K562 (cell line): ENCODE measurements at regions not wholly inside any gene's neighbourhood (a gene's known extent, or its start where the extent isn't known, plus 50 kb on each side); places are given as distances from the start of the nearest gene placed in this dataset.
A peak's percentile ranks its signal among the peaks of the same experiment; 100 is the strongest.

Experiments
- ATAC-seq: fragments of 200-7000 bp; cut with Tn5 transposase; 3 replicates; pipeline ENCODE4 v1.9.1; 2020; ENCODE audit warnings: moderate library complexity
- BruUV-seq: library from RNA; stranded (reverse); fragments of 400-500 nt; replicated peaks from 2 replicates; lab custom pipeline; 2021; lab: Mats Ljungman, UMichigan
- CTCF ChIA-PET: fragments of 300-600 bp; formaldehyde crosslinking; extraction: SDS; loops from one replicate; lab custom pipeline; 2021; ENCODE audit warnings: low intra/inter-chr PET ratio; lab: Yijun Ruan, JAX
- POLR2A ChIA-PET: fragments of 300-600, 350-650 bp; sonication (Branson Sonifier 250); formaldehyde crosslinking; extraction: SDS; loops from one replicate; lab custom pipeline; 2021; ENCODE audit warnings: antibody characterized with exemption, inconsistent platforms; lab: Yijun Ruan, JAX
- DNase-seq, 4 experiments: peaks; one replicate each; pipeline versions ENCODE4 v3.0.0 to v3.0.0-alpha.2; 2011 to 2018; ENCODE audit warnings: low spot score in 3 of 4, mixed read lengths in 3 of 4; ENCODE audit errors: extremely low read depth in 1 of 4
- FAIRE-seq: peaks from 2 replicates; lab custom pipeline; 2011; peaks lifted over from hg19 to GRCh38; lab: Jason Lieb, UNC
- H2AFZ ChIP-seq: 2 replicates; pipeline ENCODE4 v1.6.0; 2011; ENCODE audit warnings: low read depth, low read length, control low read depth, inconsistent platforms
- H3K27ac ChIP-seq: fragments of 200-600 bp; 3 replicates; pipeline ENCODE4 v1.8.0; 2011; ENCODE audit warnings: low read depth, mild to moderate bottlenecking, control low read depth, inconsistent platforms, low read length, moderate library complexity, mixed read lengths; ENCODE audit errors: extremely low read depth
- H3K27me3 ChIP-seq, 2 experiments: fragments of 300-600 bp in 1 of 2; 2 replicates in 1 of 2; 3 replicates in 1 of 2; pipeline versions ENCODE4 v1.6.0 to v1.8.0; 2011; ENCODE audit warnings: inconsistent platforms in 2 of 2, low read length in 2 of 2, mild to moderate bottlenecking in 1 of 2, mixed read lengths in 1 of 2, moderate library complexity in 1 of 2; ENCODE audit not compliant: control insufficient read depth in 2 of 2, insufficient read depth in 2 of 2
- H3K36me3 ChIP-seq: fragments of 300-600 bp; 3 replicates; pipeline ENCODE4 v1.8.0; 2011; ENCODE audit warnings: mild to moderate bottlenecking, low read length, inconsistent platforms; ENCODE audit not compliant: control insufficient read depth, insufficient read depth
- H3K4me1 ChIP-seq, 2 experiments: fragments of 200-600 bp in 1 of 2; replicated peaks in 1 of 2; 2 replicates in 1 of 2; 3 replicates in 1 of 2; pipeline versions ENCODE4 v1.5.1 to v1.8.0; 2011; ENCODE audit warnings: inconsistent platforms in 2 of 2, low read length in 2 of 2, mild to moderate bottlenecking in 1 of 2, mixed read lengths in 1 of 2, moderate library complexity in 1 of 2; ENCODE audit not compliant: control insufficient read depth in 2 of 2, insufficient read depth in 2 of 2
- H3K4me2 ChIP-seq: 2 replicates; pipeline ENCODE4 v1.6.1; 2011; ENCODE audit warnings: low read length, control low read depth, inconsistent platforms, mixed read lengths; ENCODE audit not compliant: insufficient read depth
- H3K4me3 ChIP-seq: fragments of 200-600 bp; sonication (generic), shearing (Covaris generic); 2 replicates; pipeline ENCODE4 v1.5.1; 2016; ENCODE audit warnings: control low read depth, inconsistent platforms
- H3K79me2 ChIP-seq: fragments of 200-600 bp; 3 replicates; pipeline ENCODE4 v1.8.0; 2011; ENCODE audit warnings: low read length, inconsistent platforms; ENCODE audit not compliant: control insufficient read depth, insufficient read depth
- H3K9ac ChIP-seq, 2 experiments: 2 replicates each; pipeline versions ENCODE4 v1.6.0 to v1.6.1; 2011; ENCODE audit warnings: low read depth in 2 of 2, low read length in 2 of 2, control low read depth in 1 of 2, inconsistent platforms in 1 of 2, mild to moderate bottlenecking in 1 of 2, mixed read lengths in 1 of 2; ENCODE audit not compliant: insufficient read depth in 1 of 2
- H3K9me1 ChIP-seq: one replicate; pipeline ENCODE4 v1.6.0; 2011; ENCODE audit warnings: inconsistent platforms, mild to moderate bottlenecking, low read length, moderate library complexity; ENCODE audit not compliant: control insufficient read depth, insufficient read depth
- H3K9me3 ChIP-seq: replicated peaks from 2 replicates; pipeline ENCODE4 v1.5.1; 2011; ENCODE audit warnings: low read depth, low read length, inconsistent platforms; ENCODE audit not compliant: control insufficient read depth, insufficient read depth
- H4K20me1 ChIP-seq: replicated peaks from 2 replicates; pipeline ENCODE4 v1.6.1; 2011; ENCODE audit warnings: low read length, inconsistent platforms, mixed read lengths; ENCODE audit not compliant: control insufficient read depth, insufficient read depth
- ELF4 ChIP-seq: fragments of 450-650 bp; formaldehyde crosslinking; IDR thresholded peaks from 2 replicates; pipeline ENCODE4 v1.4.0; 2022; ENCODE audit warnings: missing genetic modification characterization
- HDAC3 ChIP-seq: fragments of 450-650 bp; IDR thresholded peaks from 2 replicates; pipeline ENCODE4 v1.6.1; 2018; ENCODE audit warnings: borderline replicate concordance, mild to moderate bottlenecking, moderate library complexity; ENCODE audit not compliant: partially characterized antibody
- HES1 ChIP-seq: fragments of 450-650 bp; IDR thresholded peaks from 2 replicates; pipeline ENCODE4 v1.6.1; 2016; ENCODE audit warnings: low read depth, mild to moderate bottlenecking, moderate library complexity
- HMBOX1 ChIP-seq: sonication (generic); IDR thresholded peaks from 2 replicates; pipeline ENCODE4 v1.6.1; 2016
- HNRNPH1 ChIP-seq: fragments of 200-400 bp; formaldehyde crosslinking; optimal IDR thresholded peaks from 2 replicates; pipeline ENCODE3; 2017; ENCODE audit warnings: low read depth, mild to moderate bottlenecking, low read length, moderate library complexity
- HNRNPLL ChIP-seq: fragments of 200-400 bp; formaldehyde crosslinking; IDR thresholded peaks from 2 replicates; pipeline ENCODE4 v1.6.1; 2017; ENCODE audit warnings: low read length, low read depth, mild to moderate bottlenecking; ENCODE audit not compliant: poor library complexity, severe bottlenecking
- HOXB6 ChIP-seq: fragments of 250-450 bp; sonication (Bioruptor Pico); IDR thresholded peaks from 2 replicates; pipeline ENCODE4 v1.5.1; 2022; ENCODE audit warnings: mild to moderate bottlenecking, borderline replicate concordance
- MTA2 ChIP-seq: fragments of 450-650 bp; IDR thresholded peaks from 2 replicates; pipeline ENCODE4 v1.6.1; 2016; ENCODE audit warnings: low read depth
- NCOR1 ChIP-seq: fragments of 450-650 bp; IDR thresholded peaks from 2 replicates; pipeline ENCODE4 v1.6.1; 2016; ENCODE audit warnings: mild to moderate bottlenecking, moderate library complexity
- NR2C1 ChIP-seq, 2 experiments: fragments of 450-650 bp; IDR thresholded peaks; 2 replicates each; pipeline ENCODE4 v1.6.1; 2017; ENCODE audit warnings: mild to moderate bottlenecking in 2 of 2, antibody characterized with exemption in 1 of 2, inconsistent platforms in 1 of 2, missing compliant biosample characterization in 1 of 2, missing genetic modification characterization in 1 of 2
- PRMT5 ChIP-seq: sonication (generic); formaldehyde crosslinking; IDR thresholded peaks from 2 replicates; pipeline ENCODE4 v1.5.0; 2020; ENCODE audit warnings: missing genetic modification reagents
- VEZF1 ChIP-seq: fragments of 200-800 bp; sonication (Bioruptor generic); IDR thresholded peaks from 2 replicates; pipeline ENCODE4 v1.6.1; 2017; ENCODE audit warnings: missing genetic modification characterization, missing compliant biosample characterization
- WGBS: fragments of 100-300 bp; shearing (Covaris generic); methylation state at CpG from one replicate; pipeline ENCODE4 v1.1.6; 2016; ENCODE audit warnings: low coverage, mixed read lengths; ENCODE audit not compliant: insufficient coverage; ENCODE audit errors: missing lambda C conversion rate; 5-methylcytosine and 5-hydroxymethylcytosine counted together
- in situ Hi-C: fragments of 300-500 bp; cut with MboI; formaldehyde crosslinking; loops from 4 replicates; pipeline ENCODE4 v1.15.0; 2018; ENCODE audit warnings: inconsistent platforms, mixed read lengths
- intact Hi-C: fragments of 100-400 bp; cut with micrococcal nuclease; formaldehyde crosslinking; loops from 2 replicates; pipeline ENCODE4 v1.14.2; 2022

- TF ChIP-seq HMBOX1 (no peak), NCOR1 (no peak), NR2C1 (IDR thresholded peaks at IDR 0.05) (no peak), NR2C1 (tag; IDR thresholded peaks at IDR 0.05) (no peak), ELF4 (no peak), HOXB6 (CRISPR knock-in tag) (no peak), HDAC3 (no peak)
Observed at GRCh38 chr17:68762911-68763310, 161.7 kb upstream of the FAM20A start (continued).

GRCh38 chr17:68760141-68760475 lies 158.9 kb upstream of the FAM20A start:
- BruUV-seq: no TSS peak
- WGBS: 9% methylated on average over 4 of the region's 4 CpGs
- CTCF ChIA-PET: interaction anchor here (0.6 to 1.1 kb wide), 4 partner anchors 69 to 853 kb away, joined by 3 to 5 read pairs (median 4); no protein-coding TSS in a partner anchor
- TF ChIP-seq MTA2: no peak
- TF ChIP-seq HNRNPLL: no peak
- no peak for TF ChIP-seq HNRNPH1
- 0 out of 2 replicates have a peak, but pooled peaks have one; percentile 2 for TF ChIP-seq VEZF1 (CRISPR knock-in tag)
- no peak for TF ChIP-seq HES1
- TF ChIP-seq PRMT5 (CRISPR knock-in tag): no peak

More at GRCh38 chr17:68760141-68760475, 158.9 kb upstream of the FAM20A start:
- in situ Hi-C loops: loop anchor here (25.0 kb wide), 3 partner anchors 498 to 798 kb away; no protein-coding TSS in a partner anchor
- Histone ChIP-seq H3K9me1 (no peaks in the 10 kb centered on the region), H3K9me3 (no peaks in the 10 kb centered on the region), H3K4me1 (peaks cover 3 to 6% of the 10 kb centered on the region in 2 experiments; a peak in 2 of 5 replicates), H3K36me3 (no peaks in the 10 kb centered on the region), H2AFZ (no peak overlapping the region), H3K27me3 (no peaks in the 10 kb centered on the region; a peak in 1 of 5 replicates), H3K27ac (no peak overlapping the region), H4K20me1 (no peaks in the 10 kb centered on the region), H3K4me2 (peak overlapping the region; percentile 79), H3K9ac (no peak overlapping the region), H3K79me2 (no peaks in the 10 kb centered on the region), H3K4me3 (no peak overlapping the region)
- POLR2A ChIA-PET: no interaction called here
- intact Hi-C loops: loop anchor here (1.0 to 10.0 kb wide), 3 partner anchors 146 to 495 kb away; no protein-coding TSS in a partner anchor
- no peak for DNase-seq
- ATAC-seq: no peak
- no peak for FAIRE-seq
